Tibial nerve (tissue), 4 donors: ENCODE measurements at regions not wholly inside any gene's neighbourhood (a gene's known extent, or its start where the extent isn't known, plus 50 kb on each side); places are given as distances from the start of the nearest gene placed in this dataset.

Source experiments
- EP300 ChIP-seq, 2 donors: sonication (generic); formaldehyde crosslinking; IDR thresholded peaks; one replicate each; pipeline ENCODE4 v1.6.1; 2017; ENCODE audit warnings: antibody characterized with exemption in 2 of 2, mild to moderate bottlenecking in 1 of 2
- POLR2A ChIP-seq, 2 donors: fragments of 450-650 bp; IDR thresholded peaks; one replicate each; pipeline ENCODE4 v1.6.1; 2017; ENCODE audit warnings: antibody characterized with exemption in 2 of 2, mild to moderate bottlenecking in 2 of 2, moderate library complexity in 2 of 2
- TF ChIP-seq, protein P1 (sequence below), 5 experiments: fragments of 200-600 bp in 3 of 5; fragments of 450-650 bp in 2 of 5; sonication (generic) in 3 of 5; IDR thresholded peaks; one replicate each; pipeline ENCODE4 v1.5.1; 2016 to 2019; ENCODE audit warnings: antibody characterized with exemption in 5 of 5, mild to moderate bottlenecking in 3 of 5, moderate library complexity in 2 of 5

DNA sequence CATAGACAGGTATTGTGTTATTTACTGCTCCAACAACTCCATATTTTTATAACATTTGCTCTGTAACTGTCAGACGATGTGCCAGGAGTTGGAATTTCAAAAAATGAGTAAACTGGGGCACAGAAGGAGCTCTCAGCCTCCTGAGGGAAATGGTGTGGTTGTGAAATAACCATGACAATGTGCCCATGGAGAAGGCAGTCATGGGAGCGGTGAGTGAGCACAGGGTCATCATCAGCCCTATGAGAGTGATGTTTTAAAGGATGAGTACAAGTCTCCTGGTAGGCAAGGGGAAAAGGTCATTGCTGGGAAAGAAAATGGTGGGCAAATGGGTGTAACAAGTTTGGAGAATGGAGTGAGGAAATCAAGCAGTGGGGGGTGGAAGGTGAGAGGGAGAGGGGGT is 115.0 kb upstream of the SEC14L1 start:
- TF ChIP-seq, protein P1, sequence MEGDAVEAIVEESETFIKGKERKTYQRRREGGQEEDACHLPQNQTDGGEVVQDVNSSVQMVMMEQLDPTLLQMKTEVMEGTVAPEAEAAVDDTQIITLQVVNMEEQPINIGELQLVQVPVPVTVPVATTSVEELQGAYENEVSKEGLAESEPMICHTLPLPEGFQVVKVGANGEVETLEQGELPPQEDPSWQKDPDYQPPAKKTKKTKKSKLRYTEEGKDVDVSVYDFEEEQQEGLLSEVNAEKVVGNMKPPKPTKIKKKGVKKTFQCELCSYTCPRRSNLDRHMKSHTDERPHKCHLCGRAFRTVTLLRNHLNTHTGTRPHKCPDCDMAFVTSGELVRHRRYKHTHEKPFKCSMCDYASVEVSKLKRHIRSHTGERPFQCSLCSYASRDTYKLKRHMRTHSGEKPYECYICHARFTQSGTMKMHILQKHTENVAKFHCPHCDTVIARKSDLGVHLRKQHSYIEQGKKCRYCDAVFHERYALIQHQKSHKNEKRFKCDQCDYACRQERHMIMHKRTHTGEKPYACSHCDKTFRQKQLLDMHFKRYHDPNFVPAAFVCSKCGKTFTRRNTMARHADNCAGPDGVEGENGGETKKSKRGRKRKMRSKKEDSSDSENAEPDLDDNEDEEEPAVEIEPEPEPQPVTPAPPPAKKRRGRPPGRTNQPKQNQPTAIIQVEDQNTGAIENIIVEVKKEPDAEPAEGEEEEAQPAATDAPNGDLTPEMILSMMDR (IDR thresholded peaks at IDR 0.05) = no peak
- TF ChIP-seq POLR2A (IDR thresholded peaks at IDR 0.05) (no peak), EP300 (IDR thresholded peaks at IDR 0.05) (no peak)
